Aorta (tissue), 5 donors: ENCODE measurements at regions not wholly inside any gene's neighbourhood (a gene's known extent, or its start where the extent isn't known, plus 50 kb on each side); places are given as distances from the start of the nearest gene placed in this dataset.

Experiments used
- ATAC-seq: fragments of 200-7000 bp; cut with Tn5 transposase; one replicate; pipeline ENCODE4 v1.9.1; 2022; ENCODE audit warnings: moderate library complexity; ENCODE audit not compliant: low FRiP score
- DNase-seq, 2 donors: peaks; one replicate each; pipeline ENCODE4 v3.0.0-alpha.2; 2020
- H3K27ac ChIP-seq, 2 donors: one replicate each; pipeline ENCODE4 v1.5.1; 2013; ENCODE audit warnings: low read length in 2 of 2, mild to moderate bottlenecking in 2 of 2, moderate library complexity in 2 of 2, control low read depth in 1 of 2, inconsistent platforms in 1 of 2, low read depth in 1 of 2
- H3K27me3 ChIP-seq, 2 donors: one replicate each; pipeline ENCODE4 v1.6.1; 2013; ENCODE audit warnings: control low read depth in 1 of 2, low read length in 1 of 2, mild to moderate bottlenecking in 1 of 2, moderate library complexity in 1 of 2; ENCODE audit not compliant: insufficient read depth in 2 of 2, control insufficient read depth in 1 of 2
- H3K36me3 ChIP-seq, 2 donors: one replicate each; pipeline ENCODE4 v1.6.1; 2013; ENCODE audit warnings: control low read depth in 1 of 2, low read length in 1 of 2, mild to moderate bottlenecking in 1 of 2; ENCODE audit not compliant: insufficient read depth in 2 of 2, control insufficient read depth in 1 of 2
- H3K4me1 ChIP-seq, 2 donors: one replicate each; pipeline ENCODE4 v1.6.1; 2013; ENCODE audit warnings: low read length in 2 of 2, control low read depth in 1 of 2, mild to moderate bottlenecking in 1 of 2, moderate library complexity in 1 of 2; ENCODE audit not compliant: insufficient read depth in 2 of 2, control insufficient read depth in 1 of 2
- H3K4me3 ChIP-seq, 2 donors: one replicate each; pipeline ENCODE4 v1.5.1; 2013; ENCODE audit warnings: low read length in 2 of 2, control low read depth in 1 of 2, mild to moderate bottlenecking in 1 of 2
- H3K9me3 ChIP-seq: one replicate; pipeline ENCODE4 v1.6.1; 2013; ENCODE audit warnings: mild to moderate bottlenecking, low read length; ENCODE audit not compliant: control insufficient read depth
- WGBS, 2 donors: extraction: QIAGEN DNeasy Blood & Tissue Kit; methylation state at CpG; one replicate each; pipeline ENCODE4 v1.1.7; 2013; 5-methylcytosine and 5-hydroxymethylcytosine counted together
- intact Hi-C, 2 donors: fragments of 100-400 bp; cut with DNase I; formaldehyde crosslinking; loops; one replicate each; pipeline versions ENCODE4 v1.14.2 to v1.15.0; 2022
- donor health status: healthy with polysubstance abuse.
- donor health status: Bipolar disorder and iron deficiency.
- donor health status: DM: no; HTN: no; CAD: no.
- donor health status: DM: no; HTN: no; CAD: no.
- donor health status: DM: yes; HTN: yes; CAD: no.

DNA sequence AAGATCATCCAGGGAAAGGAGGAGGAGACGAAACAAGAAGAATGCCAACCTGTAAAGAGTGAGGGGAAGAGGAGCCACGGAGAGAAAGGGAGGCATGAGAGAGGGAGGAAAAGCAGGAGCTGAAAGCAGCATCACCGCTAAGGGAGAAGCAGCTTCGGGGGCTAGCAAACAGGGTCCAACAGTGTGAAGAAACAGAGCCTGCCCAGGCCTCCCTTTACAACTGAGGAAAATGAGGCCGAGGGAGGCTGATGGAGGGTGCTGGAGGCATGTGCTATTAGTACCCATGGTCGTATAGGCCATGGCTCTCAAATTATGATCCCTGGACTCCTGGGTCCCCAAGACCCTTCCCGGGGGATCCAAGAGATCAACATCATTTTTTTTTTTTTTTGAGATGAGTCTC is 50.4 kb upstream of the ASPRV1 start:
- no peak overlapping the region for H3K4me3 ChIP-seq
- 90 to 95% methylated on average over 7 of the region's 7 CpGs for WGBS, 2 donors
- peaks cover 0 to 2% of the 10 kb centered on the region in 2 donors for H3K36me3 ChIP-seq
- DNase-seq (no peak), ATAC-seq (no peak)
- no peaks in the 10 kb centered on the region for H3K9me3 ChIP-seq
- intact Hi-C loops: no loop called here
- H3K27ac ChIP-seq: no peak overlapping the region
- H3K4me1 ChIP-seq: no peaks in the 10 kb centered on the region
- no peaks in the 10 kb centered on the region for H3K27me3 ChIP-seq

DNA sequence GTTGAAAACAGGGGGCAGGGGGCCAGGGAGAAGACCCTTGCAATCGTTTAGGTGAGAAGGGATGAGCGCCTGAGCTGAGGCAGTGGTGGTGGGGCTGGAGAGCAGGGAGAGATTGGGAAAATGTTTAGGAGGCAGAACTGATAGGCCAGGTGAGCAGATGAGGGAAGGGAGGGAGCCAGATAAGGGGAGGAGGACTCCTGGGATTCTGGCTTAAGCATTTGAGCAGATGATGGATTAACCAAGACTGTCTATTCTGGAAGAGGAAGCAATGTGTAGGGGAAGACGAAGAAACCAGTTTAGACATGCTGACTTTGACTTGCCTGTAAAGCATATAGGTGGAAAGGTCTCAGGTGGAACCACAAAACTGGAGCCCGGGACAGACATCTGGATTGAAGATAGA is 49.9 kb upstream of the ASPRV1 start:
- 86 to 88% methylated on average over 4 of the region's 4 CpGs for WGBS, 2 donors
- Histone ChIP-seq H3K36me3 (peaks cover 0 to under 1% of the 10 kb centered on the region in 2 donors), H3K27me3 (no peaks in the 10 kb centered on the region), H3K4me1 (no peaks in the 10 kb centered on the region), H3K4me3 (no peak overlapping the region), H3K9me3 (no peaks in the 10 kb centered on the region), H3K27ac (no peak overlapping the region)
- ATAC-seq: no peak
- no peak for DNase-seq
- intact Hi-C loops: no loop called here
